HEK293 (cell line): ENCODE measurements at regions not wholly inside any gene's neighbourhood (a gene's known extent, or its start where the extent isn't known, plus 50 kb on each side); places are given as distances from the start of the nearest gene placed in this dataset.

Source experiments
- CTCF ChIA-PET: fragments of 350-600 bp; formaldehyde crosslinking; extraction: SDS; loops from one replicate; lab custom pipeline; 2021; ENCODE audit warnings: antibody characterized with exemption; lab: Yijun Ruan, JAX
- POLR2A ChIA-PET: fragments of 300-600 bp; formaldehyde crosslinking; extraction: SDS; loops from one replicate; lab custom pipeline; 2020; ENCODE audit warnings: antibody characterized with exemption, inconsistent platforms; lab: Yijun Ruan, JAX
- H3K27ac ChIP-seq: fragments of 200-500 bp; sonication (Bioruptor generic); 2 replicates; pipeline ENCODE4 v1.5.1; 2014; ENCODE audit warnings: low read depth, low read length, control low read depth, inconsistent platforms; ENCODE audit errors: extremely low read depth
- H3K36me3 ChIP-seq, 2 experiments: fragments of 200-500 bp in 1 of 2; sonication (Bioruptor generic) in 1 of 2; 1 replicate in 1 of 2; 2 replicates in 1 of 2; pipeline ENCODE4 v1.5.1; 2014 to 2017; ENCODE audit warnings: inconsistent platforms in 2 of 2, low read length in 2 of 2; ENCODE audit not compliant: control insufficient read depth in 2 of 2, insufficient read depth in 1 of 2
- H3K4me1 ChIP-seq: fragments of 200-500 bp; sonication (Bioruptor generic); 2 replicates; pipeline ENCODE4 v1.5.1; 2014; ENCODE audit warnings: mild to moderate bottlenecking, low read length, inconsistent platforms; ENCODE audit not compliant: control insufficient read depth, insufficient read depth
- H3K4me3 ChIP-seq: 2 replicates; pipeline ENCODE4 v1.5.1; 2011; ENCODE audit warnings: low read depth, mild to moderate bottlenecking, control low read depth, low read length, moderate library complexity
- H3K9me3 ChIP-seq: fragments of 200-500 bp; sonication (Bioruptor generic); 2 replicates; pipeline ENCODE4 v1.5.1; 2014; ENCODE audit warnings: low read depth, low read length, inconsistent platforms; ENCODE audit not compliant: control insufficient read depth, insufficient read depth
- BCL11B ChIP-seq: fragments of 450-650 bp; formaldehyde crosslinking; IDR thresholded peaks from 2 replicates; pipeline ENCODE4 v1.5.1; 2016; ENCODE audit warnings: low read depth, missing biosample characterization, missing genetic modification characterization
- KLF10 ChIP-seq: fragments of 450-650 bp; IDR thresholded peaks from 2 replicates; pipeline ENCODE4 v1.5.1; 2018; ENCODE audit warnings: missing biosample characterization, mild to moderate bottlenecking, missing genetic modification characterization
- MYNN ChIP-seq: fragments of 450-650 bp; formaldehyde crosslinking; IDR thresholded peaks from 2 replicates; pipeline ENCODE4 v1.5.1; 2016; ENCODE audit warnings: missing biosample characterization, missing genetic modification characterization, borderline replicate concordance
- MZF1 ChIP-seq: fragments of 450-650 bp; formaldehyde crosslinking; IDR thresholded peaks from 2 replicates; pipeline ENCODE4 v1.5.1; 2017; ENCODE audit warnings: missing biosample characterization, missing genetic modification characterization, borderline replicate concordance
- SALL2 ChIP-seq: fragments of 450-650 bp; formaldehyde crosslinking; IDR thresholded peaks from 2 replicates; pipeline ENCODE4 v1.5.0; 2017; ENCODE audit warnings: missing biosample characterization, mild to moderate bottlenecking, missing genetic modification characterization, borderline replicate concordance
- ZBTB7A ChIP-seq: fragments of 450-650 bp; formaldehyde crosslinking; IDR thresholded peaks from 2 replicates; pipeline ENCODE4 v1.5.1; 2016; ENCODE audit warnings: low read depth, missing biosample characterization, missing genetic modification characterization
- ZNF473 ChIP-seq: fragments of 450-650 bp; formaldehyde crosslinking; IDR thresholded peaks from 2 replicates; pipeline ENCODE4 v1.5.1; 2017; ENCODE audit warnings: missing biosample characterization, missing genetic modification characterization
- ZNF629 ChIP-seq: fragments of 450-650 bp; formaldehyde crosslinking; IDR thresholded peaks from 2 replicates; pipeline ENCODE4 v1.5.1; 2017; ENCODE audit warnings: missing biosample characterization, missing genetic modification characterization
- ZNF660 ChIP-seq: fragments of 450-650 bp; IDR thresholded peaks from 2 replicates; pipeline ENCODE4 v1.5.1; 2018; ENCODE audit warnings: missing biosample characterization, mild to moderate bottlenecking, missing genetic modification characterization
- TF ChIP-seq, protein P1 (sequence below): fragments of 450-650 bp; formaldehyde crosslinking; IDR thresholded peaks from 2 replicates; pipeline ENCODE4 v1.5.1; 2016; ENCODE audit warnings: missing biosample characterization, missing genetic modification characterization, low read depth
- TF ChIP-seq, protein P2 (sequence below): fragments of 450-650 bp; IDR thresholded peaks from 2 replicates; pipeline ENCODE4 v1.5.1; 2018; ENCODE audit warnings: missing biosample characterization, missing genetic modification characterization
- TF ChIP-seq, protein P3 (sequence below): fragments of 450-650 bp; formaldehyde crosslinking; IDR thresholded peaks from 2 replicates; pipeline ENCODE4 v1.5.1; 2016; ENCODE audit warnings: missing biosample characterization, missing genetic modification characterization
- TF ChIP-seq, protein P4 (sequence below): fragments of 450-650 bp; formaldehyde crosslinking; IDR thresholded peaks from 2 replicates; pipeline ENCODE4 v1.5.1; 2016; ENCODE audit warnings: missing biosample characterization, missing genetic modification characterization
- TF ChIP-seq, protein P5 (sequence below): fragments of 450-650 bp; formaldehyde crosslinking; IDR thresholded peaks from 2 replicates; pipeline ENCODE4 v1.5.1; 2016; ENCODE audit warnings: missing biosample characterization, missing genetic modification characterization, borderline replicate concordance

DNA sequence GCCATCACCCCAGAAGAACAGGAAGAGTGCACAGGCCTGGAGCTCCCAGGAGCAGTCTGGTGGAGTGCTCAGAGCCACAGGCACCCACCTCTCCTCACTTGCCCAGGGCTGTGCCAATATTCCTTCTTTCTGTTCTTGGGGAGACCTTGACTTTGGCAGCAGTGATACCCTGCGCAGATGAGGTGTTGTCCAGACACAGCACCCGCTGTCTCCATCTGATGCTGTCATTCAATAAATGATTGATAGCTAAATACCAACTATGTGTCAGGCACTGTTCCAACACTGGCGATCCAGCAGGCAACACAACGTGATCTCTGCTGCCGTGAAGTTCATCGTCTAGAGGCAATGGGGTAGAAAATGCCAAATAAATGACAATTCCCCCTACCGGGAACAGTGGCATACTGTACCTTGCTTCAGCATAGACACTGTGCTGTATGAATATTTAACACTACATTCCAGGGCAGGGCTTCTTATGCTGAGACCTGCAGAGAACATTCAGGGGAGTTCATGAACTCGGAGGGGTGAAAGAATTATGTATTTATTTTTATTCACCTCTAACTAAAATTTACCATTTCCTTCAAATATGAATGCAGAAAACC is 320.5 kb upstream of the NCKAP5 start:
- ChIA-PET POLR2A (no interaction called here), CTCF (interaction anchor here (0.7 to 5.8 kb wide), 7 partner anchors 20 to 563 kb away, joined by 3 to 44 read pairs (median 4); no protein-coding TSS in a partner anchor)
- TF ChIP-seq MZF1 (no peak), ZNF629 (no peak), MYNN (tag by site-specific recombination) (no peak), ZNF473 (tag by site-specific recombination) (no peak)
- TF ChIP-seq, protein P1, sequence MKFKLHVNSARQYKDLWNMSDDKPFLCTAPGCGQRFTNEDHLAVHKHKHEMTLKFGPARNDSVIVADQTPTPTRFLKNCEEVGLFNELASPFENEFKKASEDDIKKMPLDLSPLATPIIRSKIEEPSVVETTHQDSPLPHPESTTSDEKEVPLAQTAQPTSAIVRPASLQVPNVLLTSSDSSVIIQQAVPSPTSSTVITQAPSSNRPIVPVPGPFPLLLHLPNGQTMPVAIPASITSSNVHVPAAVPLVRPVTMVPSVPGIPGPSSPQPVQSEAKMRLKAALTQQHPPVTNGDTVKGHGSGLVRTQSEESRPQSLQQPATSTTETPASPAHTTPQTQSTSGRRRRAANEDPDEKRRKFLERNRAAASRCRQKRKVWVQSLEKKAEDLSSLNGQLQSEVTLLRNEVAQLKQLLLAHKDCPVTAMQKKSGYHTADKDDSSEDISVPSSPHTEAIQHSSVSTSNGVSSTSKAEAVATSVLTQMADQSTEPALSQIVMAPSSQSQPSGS (tag by site-specific recombination) = no peak
- TF ChIP-seq, protein P2, sequence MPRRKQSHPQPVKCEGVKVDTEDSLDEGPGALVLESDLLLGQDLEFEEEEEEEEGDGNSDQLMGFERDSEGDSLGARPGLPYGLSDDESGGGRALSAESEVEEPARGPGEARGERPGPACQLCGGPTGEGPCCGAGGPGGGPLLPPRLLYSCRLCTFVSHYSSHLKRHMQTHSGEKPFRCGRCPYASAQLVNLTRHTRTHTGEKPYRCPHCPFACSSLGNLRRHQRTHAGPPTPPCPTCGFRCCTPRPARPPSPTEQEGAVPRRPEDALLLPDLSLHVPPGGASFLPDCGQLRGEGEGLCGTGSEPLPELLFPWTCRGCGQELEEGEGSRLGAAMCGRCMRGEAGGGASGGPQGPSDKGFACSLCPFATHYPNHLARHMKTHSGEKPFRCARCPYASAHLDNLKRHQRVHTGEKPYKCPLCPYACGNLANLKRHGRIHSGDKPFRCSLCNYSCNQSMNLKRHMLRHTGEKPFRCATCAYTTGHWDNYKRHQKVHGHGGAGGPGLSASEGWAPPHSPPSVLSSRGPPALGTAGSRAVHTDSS (tag by site-specific recombination) = no peak
- TF ChIP-seq, protein P3, sequence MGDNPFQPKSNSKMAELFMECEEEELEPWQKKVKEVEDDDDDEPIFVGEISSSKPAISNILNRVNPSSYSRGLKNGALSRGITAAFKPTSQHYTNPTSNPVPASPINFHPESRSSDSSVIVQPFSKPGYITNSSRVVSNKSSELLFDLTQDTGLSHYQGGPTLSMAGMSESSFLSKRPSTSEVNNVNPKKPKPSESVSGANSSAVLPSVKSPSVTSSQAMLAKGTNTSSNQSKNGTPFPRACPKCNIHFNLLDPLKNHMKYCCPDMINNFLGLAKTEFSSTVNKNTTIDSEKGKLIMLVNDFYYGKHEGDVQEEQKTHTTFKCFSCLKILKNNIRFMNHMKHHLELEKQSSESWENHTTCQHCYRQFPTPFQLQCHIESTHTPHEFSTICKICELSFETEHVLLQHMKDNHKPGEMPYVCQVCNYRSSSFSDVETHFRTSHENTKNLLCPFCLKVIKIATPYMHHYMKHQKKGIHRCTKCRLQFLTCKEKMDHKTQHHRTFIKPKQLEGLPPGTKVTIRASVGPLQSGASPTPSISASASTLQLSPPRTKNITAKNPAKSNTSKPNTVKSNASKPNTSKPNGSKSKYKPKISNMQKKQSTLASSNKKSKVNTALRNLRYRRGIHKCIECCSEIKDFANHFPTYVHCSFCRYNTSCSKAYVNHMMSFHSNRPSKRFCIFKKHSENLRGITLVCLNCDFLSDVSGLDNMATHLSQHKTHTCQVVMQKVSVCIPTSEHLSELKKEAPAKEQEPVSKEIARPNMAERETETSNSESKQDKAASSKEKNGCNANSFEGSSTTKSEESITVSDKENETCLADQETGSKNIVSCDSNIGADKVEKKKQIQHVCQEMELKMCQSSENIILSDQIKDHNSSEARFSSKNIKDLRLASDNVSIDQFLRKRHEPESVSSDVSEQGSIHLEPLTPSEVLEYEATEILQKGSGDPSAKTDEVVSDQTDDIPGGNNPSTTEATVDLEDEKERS = no peak
- TF ChIP-seq, protein P4, sequence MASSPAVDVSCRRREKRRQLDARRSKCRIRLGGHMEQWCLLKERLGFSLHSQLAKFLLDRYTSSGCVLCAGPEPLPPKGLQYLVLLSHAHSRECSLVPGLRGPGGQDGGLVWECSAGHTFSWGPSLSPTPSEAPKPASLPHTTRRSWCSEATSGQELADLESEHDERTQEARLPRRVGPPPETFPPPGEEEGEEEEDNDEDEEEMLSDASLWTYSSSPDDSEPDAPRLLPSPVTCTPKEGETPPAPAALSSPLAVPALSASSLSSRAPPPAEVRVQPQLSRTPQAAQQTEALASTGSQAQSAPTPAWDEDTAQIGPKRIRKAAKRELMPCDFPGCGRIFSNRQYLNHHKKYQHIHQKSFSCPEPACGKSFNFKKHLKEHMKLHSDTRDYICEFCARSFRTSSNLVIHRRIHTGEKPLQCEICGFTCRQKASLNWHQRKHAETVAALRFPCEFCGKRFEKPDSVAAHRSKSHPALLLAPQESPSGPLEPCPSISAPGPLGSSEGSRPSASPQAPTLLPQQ = no peak
- Histone ChIP-seq H3K9me3 (no peaks in the 10 kb centered on the region), H3K4me1 (no peaks in the 10 kb centered on the region; the same call in 1 of the 2 replicates), H3K27ac (no peak overlapping the region), H3K4me3 (no peak overlapping the region), H3K36me3 (no peaks in the 10 kb centered on the region)

DNA sequence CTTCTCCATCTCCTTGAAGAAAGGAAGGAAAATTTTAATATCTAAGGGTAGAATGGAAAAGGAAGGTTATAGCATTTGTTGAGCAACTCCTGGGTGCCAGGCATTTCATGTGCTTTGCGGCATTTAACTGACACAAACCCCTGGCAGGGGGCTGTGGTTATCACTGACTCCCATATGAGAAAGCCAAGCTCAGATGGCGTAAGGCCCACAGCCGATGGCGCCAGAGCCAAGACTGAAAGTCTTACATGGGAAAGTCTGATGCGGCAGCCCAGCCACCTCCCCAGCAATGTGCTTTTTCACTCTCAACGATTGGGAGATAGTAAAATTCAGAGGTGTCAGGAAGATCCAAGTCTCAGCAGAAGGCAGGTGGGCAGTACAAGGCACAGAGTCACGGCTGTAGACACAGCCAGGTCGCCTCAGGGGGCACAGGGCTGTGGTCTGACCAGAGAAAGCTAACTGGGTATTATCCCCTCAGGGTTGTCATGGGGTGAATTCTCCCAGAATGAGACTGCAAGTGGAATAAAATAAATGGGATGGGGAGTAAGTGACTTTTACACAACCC is 324.2 kb upstream of the NCKAP5 start:
- Histone ChIP-seq H3K4me3 (no peak overlapping the region), H3K36me3 (no peaks in the 10 kb centered on the region), H3K4me1 (no peaks in the 10 kb centered on the region; the same call in 1 of the 2 replicates), H3K27ac (no peak overlapping the region), H3K9me3 (no peaks in the 10 kb centered on the region)
- TF ChIP-seq ZBTB7A (tag by site-specific recombination) (no peak), KLF10 (tag by site-specific recombination) (no peak), SALL2 (tag by site-specific recombination) (no peak), BCL11B (no peak), ZNF660 (tag by site-specific recombination) (no peak)
- TF ChIP-seq, protein P5, sequence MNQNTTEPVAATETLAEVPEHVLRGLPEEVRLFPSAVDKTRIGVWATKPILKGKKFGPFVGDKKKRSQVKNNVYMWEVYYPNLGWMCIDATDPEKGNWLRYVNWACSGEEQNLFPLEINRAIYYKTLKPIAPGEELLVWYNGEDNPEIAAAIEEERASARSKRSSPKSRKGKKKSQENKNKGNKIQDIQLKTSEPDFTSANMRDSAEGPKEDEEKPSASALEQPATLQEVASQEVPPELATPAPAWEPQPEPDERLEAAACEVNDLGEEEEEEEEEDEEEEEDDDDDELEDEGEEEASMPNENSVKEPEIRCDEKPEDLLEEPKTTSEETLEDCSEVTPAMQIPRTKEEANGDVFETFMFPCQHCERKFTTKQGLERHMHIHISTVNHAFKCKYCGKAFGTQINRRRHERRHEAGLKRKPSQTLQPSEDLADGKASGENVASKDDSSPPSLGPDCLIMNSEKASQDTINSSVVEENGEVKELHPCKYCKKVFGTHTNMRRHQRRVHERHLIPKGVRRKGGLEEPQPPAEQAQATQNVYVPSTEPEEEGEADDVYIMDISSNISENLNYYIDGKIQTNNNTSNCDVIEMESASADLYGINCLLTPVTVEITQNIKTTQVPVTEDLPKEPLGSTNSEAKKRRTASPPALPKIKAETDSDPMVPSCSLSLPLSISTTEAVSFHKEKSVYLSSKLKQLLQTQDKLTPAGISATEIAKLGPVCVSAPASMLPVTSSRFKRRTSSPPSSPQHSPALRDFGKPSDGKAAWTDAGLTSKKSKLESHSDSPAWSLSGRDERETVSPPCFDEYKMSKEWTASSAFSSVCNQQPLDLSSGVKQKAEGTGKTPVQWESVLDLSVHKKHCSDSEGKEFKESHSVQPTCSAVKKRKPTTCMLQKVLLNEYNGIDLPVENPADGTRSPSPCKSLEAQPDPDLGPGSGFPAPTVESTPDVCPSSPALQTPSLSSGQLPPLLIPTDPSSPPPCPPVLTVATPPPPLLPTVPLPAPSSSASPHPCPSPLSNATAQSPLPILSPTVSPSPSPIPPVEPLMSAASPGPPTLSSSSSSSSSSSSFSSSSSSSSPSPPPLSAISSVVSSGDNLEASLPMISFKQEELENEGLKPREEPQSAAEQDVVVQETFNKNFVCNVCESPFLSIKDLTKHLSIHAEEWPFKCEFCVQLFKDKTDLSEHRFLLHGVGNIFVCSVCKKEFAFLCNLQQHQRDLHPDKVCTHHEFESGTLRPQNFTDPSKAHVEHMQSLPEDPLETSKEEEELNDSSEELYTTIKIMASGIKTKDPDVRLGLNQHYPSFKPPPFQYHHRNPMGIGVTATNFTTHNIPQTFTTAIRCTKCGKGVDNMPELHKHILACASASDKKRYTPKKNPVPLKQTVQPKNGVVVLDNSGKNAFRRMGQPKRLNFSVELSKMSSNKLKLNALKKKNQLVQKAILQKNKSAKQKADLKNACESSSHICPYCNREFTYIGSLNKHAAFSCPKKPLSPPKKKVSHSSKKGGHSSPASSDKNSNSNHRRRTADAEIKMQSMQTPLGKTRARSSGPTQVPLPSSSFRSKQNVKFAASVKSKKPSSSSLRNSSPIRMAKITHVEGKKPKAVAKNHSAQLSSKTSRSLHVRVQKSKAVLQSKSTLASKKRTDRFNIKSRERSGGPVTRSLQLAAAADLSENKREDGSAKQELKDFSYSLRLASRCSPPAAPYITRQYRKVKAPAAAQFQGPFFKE (tag by site-specific recombination) = no peak
- ChIA-PET CTCF (interaction anchor here (0.6 to 0.8 kb wide), 2 partner anchors 48 to 226 kb away, joined by 4 to 5 read pairs; no protein-coding TSS in a partner anchor), POLR2A (no interaction called here)
